ENCODE measurements at regions not wholly inside any gene's neighbourhood (a gene's known extent, or its start where the extent isn't known, plus 50 kb on each side); places are given as distances from the start of the nearest gene placed in this dataset.
A peak's percentile ranks its signal among the peaks of the same experiment; 100 is the strongest.

DNA sequence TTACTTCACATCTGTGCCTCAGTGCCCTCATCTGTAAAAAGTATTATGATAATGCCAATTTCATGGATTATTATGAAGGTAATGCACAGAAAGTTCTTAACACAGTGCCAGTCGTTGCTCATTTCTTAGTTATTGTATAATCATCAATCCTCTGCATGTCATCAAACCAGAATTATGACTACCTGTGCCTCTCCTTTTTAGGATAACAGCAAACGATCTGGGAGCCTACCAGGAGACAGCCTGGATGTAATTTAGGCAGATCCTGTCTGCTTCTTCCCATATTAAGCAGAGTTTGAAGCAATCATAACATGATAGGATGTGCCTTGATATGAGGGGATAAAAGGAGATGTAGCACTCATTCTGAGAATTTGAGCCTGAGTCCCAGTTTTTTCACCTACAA is 177.4 kb upstream of the DPT start:
- H3K27ac Mint-ChIP-seq (ENCODE audit: unreplicated experiment) = peak overlapping the region; percentile 61
- ChIA-PET CTCF (no interaction called here), POLR2A (interaction anchor here (1.2 kb wide), 1 partner anchor 198 kb away, joined by 3 read pairs; no protein-coding TSS in a partner anchor)
- no peaks in the 10 kb centered on the region; the same call in 1 of the 2 replicates for H3K9me3 ChIP-seq
- TF ChIP-seq, protein P1, sequence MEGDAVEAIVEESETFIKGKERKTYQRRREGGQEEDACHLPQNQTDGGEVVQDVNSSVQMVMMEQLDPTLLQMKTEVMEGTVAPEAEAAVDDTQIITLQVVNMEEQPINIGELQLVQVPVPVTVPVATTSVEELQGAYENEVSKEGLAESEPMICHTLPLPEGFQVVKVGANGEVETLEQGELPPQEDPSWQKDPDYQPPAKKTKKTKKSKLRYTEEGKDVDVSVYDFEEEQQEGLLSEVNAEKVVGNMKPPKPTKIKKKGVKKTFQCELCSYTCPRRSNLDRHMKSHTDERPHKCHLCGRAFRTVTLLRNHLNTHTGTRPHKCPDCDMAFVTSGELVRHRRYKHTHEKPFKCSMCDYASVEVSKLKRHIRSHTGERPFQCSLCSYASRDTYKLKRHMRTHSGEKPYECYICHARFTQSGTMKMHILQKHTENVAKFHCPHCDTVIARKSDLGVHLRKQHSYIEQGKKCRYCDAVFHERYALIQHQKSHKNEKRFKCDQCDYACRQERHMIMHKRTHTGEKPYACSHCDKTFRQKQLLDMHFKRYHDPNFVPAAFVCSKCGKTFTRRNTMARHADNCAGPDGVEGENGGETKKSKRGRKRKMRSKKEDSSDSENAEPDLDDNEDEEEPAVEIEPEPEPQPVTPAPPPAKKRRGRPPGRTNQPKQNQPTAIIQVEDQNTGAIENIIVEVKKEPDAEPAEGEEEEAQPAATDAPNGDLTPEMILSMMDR (IDR thresholded peaks at IDR 0.05; ENCODE audit: insufficient read depth in 1 of 2, low read depth in 1 of 2, low read length in 1 of 2, severe bottlenecking in 1 of 2, unreplicated experiment in 1 of 2) = no peak
- no peak overlapping the region for H3K4me3 Mint-ChIP-seq (ENCODE audit: unreplicated experiment)
- intact Hi-C loops (cut with micrococcal nuclease; ENCODE audit: unreplicated experiment) = loop anchor here (5.0 kb wide), 1 partner anchor 269 kb away; no protein-coding TSS in a partner anchor
- no TSS peak for BruUV-seq (replicated peaks)
- no peaks in the 10 kb centered on the region for H3K27me3 Mint-ChIP-seq (ENCODE audit: insufficient read depth, unreplicated experiment)
- no peaks in the 10 kb centered on the region for H3K27me3 ChIP-seq (replicated peaks; ENCODE audit: control insufficient read depth, insufficient read depth, low read length)
- peaks cover 18% of the 10 kb centered on the region for H3K9me3 Mint-ChIP-seq (ENCODE audit: unreplicated experiment)
- H3K36me3 Mint-ChIP-seq (ENCODE audit: insufficient read depth, unreplicated experiment) = no peaks in the 10 kb centered on the region
- no peak for DNase-seq
- H3K4me3 ChIP-seq (ENCODE audit: low read depth, low read length) = no peak overlapping the region
- peaks cover 29% of the 10 kb centered on the region for H3K4me1 ChIP-seq
- H3K36me3 ChIP-seq (ENCODE audit: control insufficient read depth, insufficient read depth, low read length) = no peaks in the 10 kb centered on the region
- peaks cover 26% of the 10 kb centered on the region for H3K4me1 Mint-ChIP-seq (ENCODE audit: low read depth, unreplicated experiment)

DNA sequence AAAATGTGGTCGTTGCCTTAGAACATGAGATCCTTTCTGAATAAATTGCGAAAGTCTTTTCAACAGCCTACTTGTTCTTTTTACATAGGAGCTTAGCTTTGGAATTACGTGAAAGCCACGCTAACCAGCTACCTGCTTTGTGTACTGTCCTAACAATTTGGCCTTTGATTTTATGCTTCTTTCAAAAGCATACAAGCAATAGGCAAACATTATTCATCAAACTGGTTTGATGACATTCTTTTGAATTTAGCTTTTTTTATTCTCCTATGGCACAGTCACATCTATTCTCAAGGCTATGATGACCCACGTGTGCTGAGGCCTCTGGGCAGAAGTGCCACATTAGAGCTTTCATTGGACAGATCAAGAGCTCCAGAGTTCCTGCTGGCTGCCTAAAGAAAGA is 178.0 kb upstream of the DPT start:
- ChIA-PET POLR2A (interaction anchor here (1.2 kb wide), 1 partner anchor 198 kb away, joined by 3 read pairs; no protein-coding TSS in a partner anchor), CTCF (interaction anchor here (1.2 to 1.5 kb wide), 2 partner anchors 194 to 303 kb away, joined by 3 to 6 read pairs; no protein-coding TSS in a partner anchor)
- no peaks in the 10 kb centered on the region for H3K27me3 Mint-ChIP-seq (ENCODE audit: insufficient read depth, unreplicated experiment)
- no peaks in the 10 kb centered on the region for H3K36me3 Mint-ChIP-seq (ENCODE audit: insufficient read depth, unreplicated experiment)
- BruUV-seq (replicated peaks) = no TSS peak
- TF ChIP-seq, protein P1 (IDR thresholded peaks at IDR 0.05; ENCODE audit: insufficient read depth in 1 of 2, low read depth in 1 of 2, low read length in 1 of 2, severe bottlenecking in 1 of 2, unreplicated experiment in 1 of 2) = no peak
- peaks cover 11% of the 10 kb centered on the region for H3K9me3 Mint-ChIP-seq (ENCODE audit: unreplicated experiment)
- Histone ChIP-seq H3K27me3 (replicated peaks; ENCODE audit: control insufficient read depth, insufficient read depth, low read length) (no peaks in the 10 kb centered on the region), H3K9me3 (no peaks in the 10 kb centered on the region; the same call in 1 of the 2 replicates), H3K4me1 (peaks cover 29% of the 10 kb centered on the region), H3K36me3 (ENCODE audit: control insufficient read depth, insufficient read depth, low read length) (no peaks in the 10 kb centered on the region), H3K4me3 (ENCODE audit: low read depth, low read length) (no peak overlapping the region)
- no peak overlapping the region for H3K4me3 Mint-ChIP-seq (ENCODE audit: unreplicated experiment)
- H3K27ac Mint-ChIP-seq (ENCODE audit: unreplicated experiment) = peak overlapping the region; percentile 61
- DNase-seq = peak; percentile 52 to 67
- intact Hi-C loops (cut with micrococcal nuclease; ENCODE audit: unreplicated experiment) = loop anchor here (1.0 to 5.0 kb wide), 4 partner anchors 32 to 270 kb away; partner anchors contain the start of gene ATP1B1
- H3K4me1 Mint-ChIP-seq (ENCODE audit: low read depth, unreplicated experiment) = peaks cover 26% of the 10 kb centered on the region

DNA sequence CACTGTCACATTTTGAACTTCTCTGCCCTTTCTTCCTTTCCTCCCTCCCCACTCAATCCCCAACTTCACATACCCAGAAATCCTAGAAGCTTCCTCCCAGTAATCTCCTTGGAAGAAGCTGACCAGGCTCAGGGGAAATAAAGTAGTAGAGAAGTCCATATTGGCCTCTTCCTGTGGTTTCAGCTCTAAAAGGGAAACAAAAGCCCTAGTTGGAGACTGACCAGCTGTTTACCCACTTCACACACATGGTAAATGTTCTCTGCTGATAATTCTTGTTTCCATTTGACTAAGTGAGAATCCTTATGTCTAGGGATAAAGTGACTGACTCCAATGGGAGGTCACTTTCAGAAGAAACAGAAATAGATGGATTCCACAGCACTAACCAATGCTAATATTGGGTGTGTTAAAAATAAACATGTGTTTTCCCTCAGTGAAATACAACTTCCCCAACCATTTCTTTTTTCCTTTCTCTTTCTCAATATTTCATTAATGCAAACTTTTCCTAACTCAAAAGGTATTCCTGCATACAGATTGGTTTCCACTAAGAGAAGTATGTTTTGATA is 178.9 kb upstream of the DPT start:
- H3K27ac Mint-ChIP-seq (ENCODE audit: unreplicated experiment) = peak overlapping the region; percentile 61
- intact Hi-C loops (cut with micrococcal nuclease; ENCODE audit: unreplicated experiment) = loop anchor here (1.0 to 5.0 kb wide), 4 partner anchors 33 to 271 kb away; partner anchors contain the start of gene ATP1B1
- TSS peak; percentile 77 for BruUV-seq (replicated peaks)

More for the DNA sequence above, 178.9 kb upstream of the DPT start:
- Histone ChIP-seq H3K4me3 (ENCODE audit: low read depth, low read length) (no peak overlapping the region), H3K27me3 (replicated peaks; ENCODE audit: control insufficient read depth, insufficient read depth, low read length) (no peaks in the 10 kb centered on the region), H3K9me3 (no peaks in the 10 kb centered on the region; the same call in 1 of the 2 replicates), H3K4me1 (peaks cover 29% of the 10 kb centered on the region), H3K36me3 (ENCODE audit: control insufficient read depth, insufficient read depth, low read length) (no peaks in the 10 kb centered on the region)
- no peaks in the 10 kb centered on the region for H3K36me3 Mint-ChIP-seq (ENCODE audit: insufficient read depth, unreplicated experiment)
- peaks cover 26% of the 10 kb centered on the region for H3K4me1 Mint-ChIP-seq (ENCODE audit: low read depth, unreplicated experiment)
- ChIA-PET POLR2A (interaction anchor here (1.2 kb wide), 1 partner anchor 197 kb away, joined by 3 read pairs; no protein-coding TSS in a partner anchor), CTCF (interaction anchor here (1.2 to 1.5 kb wide), 2 partner anchors 193 to 304 kb away, joined by 3 to 6 read pairs; no protein-coding TSS in a partner anchor)
- TF ChIP-seq, protein P1 (IDR thresholded peaks at IDR 0.05; ENCODE audit: insufficient read depth in 1 of 2, low read depth in 1 of 2, low read length in 1 of 2, severe bottlenecking in 1 of 2, unreplicated experiment in 1 of 2) = no peak
- no peak for DNase-seq
- peaks cover 8% of the 10 kb centered on the region for H3K9me3 Mint-ChIP-seq (ENCODE audit: unreplicated experiment)
- no peaks in the 10 kb centered on the region for H3K27me3 Mint-ChIP-seq (ENCODE audit: insufficient read depth, unreplicated experiment)
- no peak overlapping the region for H3K4me3 Mint-ChIP-seq (ENCODE audit: unreplicated experiment)

Data from Caco-2 (cell line).